Endothelial cell of umbilical vein (primary cell): ENCODE measurements at regions not wholly inside any gene's neighbourhood (a gene's known extent, or its start where the extent isn't known, plus 50 kb on each side); places are given as distances from the start of the nearest gene placed in this dataset.

Source experiments
- CTCF ChIP-seq, 2 donors: IDR thresholded peaks; 1 replicate in 1 of 2; 2 replicates in 1 of 2; pipeline ENCODE4 v1.5.1; 2011; ENCODE audit warnings: low read length in 2 of 2, mild to moderate bottlenecking in 2 of 2, moderate library complexity in 2 of 2, control low read depth in 1 of 2, inconsistent platforms in 1 of 2, low read depth in 1 of 2; ENCODE audit not compliant: insufficient read depth in 1 of 2; ENCODE audit errors: extremely low read depth in 1 of 2
- EZH2 ChIP-seq: IDR thresholded peaks from 2 replicates; pipeline ENCODE4 v1.6.1; 2012; ENCODE audit warnings: borderline replicate concordance, low read depth, mild to moderate bottlenecking, moderate library complexity, low read length, inconsistent platforms; ENCODE audit not compliant: severe bottlenecking
- POLR2A ChIP-seq: IDR thresholded peaks from 2 replicates; pipeline ENCODE4 v1.6.1; 2012; ENCODE audit warnings: low read depth, mild to moderate bottlenecking, control low read depth, low read length

- TF ChIP-seq CTCF (IDR thresholded peaks at IDR 0.05; ENCODE audit: extremely low read depth in 1 of 2, insufficient read depth in 1 of 2, low read depth in 1 of 2, low read length in 2 of 2) (no peak), POLR2A (no peak), EZH2 (no peak)
These were observed 181.5 kb upstream of the KRR1 start for GRCh38 chr12:75692876-75693275.
